Smooth muscle cell (in vitro differentiated cells): ENCODE measurements at regions not wholly inside any gene's neighbourhood (a gene's known extent, or its start where the extent isn't known, plus 50 kb on each side); places are given as distances from the start of the nearest gene placed in this dataset.

ENCODE experiments used
- DNase-seq: peaks from one replicate; lab custom pipeline; 2025; ENCODE audit not compliant: unreplicated experiment; lab: John Stamatoyannopoulos, UW
- H2AFZ ChIP-seq: fragments of 200-600 bp; sonication (generic); 2 replicates; pipeline ENCODE4 v1.6.0; 2016; ENCODE audit warnings: antibody characterized with exemption, low read depth, mild to moderate bottlenecking
- H3F3A ChIP-seq: fragments of 200-600 bp; sonication (generic); 2 replicates; pipeline ENCODE4 v1.6.0; 2017; ENCODE audit warnings: antibody characterized with exemption, low read depth
- H3K27ac ChIP-seq: fragments of 200-600 bp; sonication (generic); 2 replicates; pipeline ENCODE4 v1.5.1; 2016; ENCODE audit warnings: low read depth, mild to moderate bottlenecking
- H3K27me3 ChIP-seq: fragments of 200-600 bp; sonication (generic); 2 replicates; pipeline ENCODE4 v1.6.1; 2016; ENCODE audit warnings: low read depth, mild to moderate bottlenecking
- H3K36me3 ChIP-seq: fragments of 200-600 bp; sonication (generic); 2 replicates; pipeline ENCODE4 v1.5.1; 2016; ENCODE audit warnings: low read depth
- H3K4me1 ChIP-seq: fragments of 200-600 bp; sonication (generic); 2 replicates; pipeline ENCODE4 v1.5.1; 2016; ENCODE audit warnings: low read depth
- H3K4me2 ChIP-seq: fragments of 200-600 bp; sonication (generic); 2 replicates; pipeline ENCODE4 v1.6.0; 2016; ENCODE audit warnings: mild to moderate bottlenecking
- H3K4me3 ChIP-seq: fragments of 200-600 bp; sonication (generic); 2 replicates; pipeline ENCODE4 v1.5.1; 2016; ENCODE audit warnings: mild to moderate bottlenecking
- H3K79me2 ChIP-seq: fragments of 200-600 bp; sonication (generic); 2 replicates; pipeline ENCODE4 v1.6.0; 2016; ENCODE audit warnings: low read depth, mild to moderate bottlenecking
- H3K9ac ChIP-seq: fragments of 200-600 bp; sonication (generic); 2 replicates; pipeline ENCODE4 v1.6.0; 2016; ENCODE audit warnings: low read depth
- H3K9me3 ChIP-seq: fragments of 200-600 bp; sonication (generic); replicated peaks from 2 replicates; pipeline ENCODE4 v1.5.1; 2016; ENCODE audit warnings: low read depth
- H4K20me1 ChIP-seq: fragments of 200-600 bp; sonication (generic); 2 replicates; pipeline ENCODE4 v1.6.0; 2016; ENCODE audit warnings: low read depth
- CTCF ChIP-seq: fragments of 200-600 bp; sonication (generic); IDR thresholded peaks from 2 replicates; pipeline ENCODE4 v1.5.1; 2017; ENCODE audit warnings: borderline replicate concordance, mild to moderate bottlenecking, antibody characterized with exemption; ENCODE audit not compliant: insufficient read depth, poor library complexity, severe bottlenecking
- WGBS: methylation state at CpG from one replicate; pipeline ENCODE4 v1.1.7; 2016; ENCODE audit warnings: low lambda C conversion rate; 5-methylcytosine and 5-hydroxymethylcytosine counted together

GRCh38 chr2:37784071-37784758, 112.8 kb upstream of the CDC42EP3 start:
- Histone ChIP-seq H3K9me3 (no peaks in the 10 kb centered on the region), H3K4me1 (peaks cover 29% of the 10 kb centered on the region), H2AFZ (no peak overlapping the region), H3K36me3 (no peaks in the 10 kb centered on the region), H4K20me1 (no peaks in the 10 kb centered on the region), H3K4me2 (no peak overlapping the region), H3F3A (peaks cover 17% of the 10 kb centered on the region), H3K27ac (no peak overlapping the region), H3K27me3 (no peaks in the 10 kb centered on the region), H3K4me3 (no peak overlapping the region), H3K9ac (no peak overlapping the region), H3K79me2 (no peaks in the 10 kb centered on the region)
- WGBS = 93% methylated on average over 3 of the region's 3 CpGs
- DNase-seq = no peak
- TF ChIP-seq CTCF = no peak

- Histone ChIP-seq H2AFZ (no peak overlapping the region), H4K20me1 (no peaks in the 10 kb centered on the region), H3K4me2 (no peak overlapping the region), H3K9me3 (no peaks in the 10 kb centered on the region), H3K27ac (no peak overlapping the region), H3K79me2 (no peaks in the 10 kb centered on the region), H3K36me3 (no peaks in the 10 kb centered on the region), H3K4me3 (no peak overlapping the region), H3K9ac (no peak overlapping the region), H3K27me3 (no peaks in the 10 kb centered on the region), H3K4me1 (peaks cover 24% of the 10 kb centered on the region), H3F3A (peaks cover 12% of the 10 kb centered on the region)
- TF ChIP-seq CTCF = no peak
- DNase-seq = no peak
- 87% methylated on average over 5 of the region's 5 CpGs for WGBS
Measured at GRCh38 chr2:37784759-37785149, 113.3 kb upstream of the CDC42EP3 start.

- Histone ChIP-seq H3K36me3 (no peaks in the 10 kb centered on the region), H4K20me1 (no peaks in the 10 kb centered on the region), H2AFZ (no peak overlapping the region), H3K4me2 (no peak overlapping the region), H3K4me1 (peaks cover 14% of the 10 kb centered on the region), H3F3A (peaks cover 12% of the 10 kb centered on the region), H3K79me2 (no peaks in the 10 kb centered on the region), H3K27ac (peak overlapping the region; percentile 68), H3K27me3 (no peaks in the 10 kb centered on the region), H3K4me3 (no peak overlapping the region), H3K9ac (no peak overlapping the region), H3K9me3 (no peaks in the 10 kb centered on the region)
- no peak for TF ChIP-seq CTCF
- DNase-seq = no peak
- 91% methylated on average over 1 of the region's 1 CpG for WGBS
Measured at GRCh38 chr2:37786191-37786698, 114.8 kb upstream of the CDC42EP3 start.

- H3K9me3 ChIP-seq = no peaks in the 10 kb centered on the region
- TF ChIP-seq CTCF = no peak
- WGBS = 57% methylated on average over 5 of the region's 5 CpGs
- H3F3A ChIP-seq = peaks cover 8% of the 10 kb centered on the region
- no peaks in the 10 kb centered on the region for H3K27me3 ChIP-seq
- peak overlapping the region; percentile 68 for H3K27ac ChIP-seq
- no peaks in the 10 kb centered on the region for H3K36me3 ChIP-seq
- H3K9ac ChIP-seq = no peak overlapping the region
- no peak overlapping the region for H2AFZ ChIP-seq
- DNase-seq = no peak
- no peaks in the 10 kb centered on the region for H3K79me2 ChIP-seq
- H3K4me2 ChIP-seq = no peak overlapping the region
- peaks cover 10% of the 10 kb centered on the region for H3K4me1 ChIP-seq
- H4K20me1 ChIP-seq = no peaks in the 10 kb centered on the region
- no peak overlapping the region for H3K4me3 ChIP-seq
Measured at GRCh38 chr2:37786854-37787253, 115.4 kb upstream of the CDC42EP3 start.
